GM18951 (cell line): ENCODE measurements at regions not wholly inside any gene's neighbourhood (a gene's known extent, or its start where the extent isn't known, plus 50 kb on each side); places are given as distances from the start of the nearest gene placed in this dataset.

Source experiments
- POLR2A ChIP-seq: IDR thresholded peaks from 4 replicates; pipeline ENCODE4 v1.6.1; 2011; ENCODE audit warnings: mild to moderate bottlenecking; ENCODE audit not compliant: insufficient read length, insufficient read depth; ENCODE audit errors: extremely low read depth
- in situ Hi-C: fragments of 300-500 bp; cut with MboI; formaldehyde crosslinking; loops from one replicate; pipeline ENCODE4 v1.12.0; 2022; ENCODE audit warnings: low sequenced_read_pairs, mixed read lengths, inconsistent platforms; ENCODE audit not compliant: unreplicated experiment

DNA sequence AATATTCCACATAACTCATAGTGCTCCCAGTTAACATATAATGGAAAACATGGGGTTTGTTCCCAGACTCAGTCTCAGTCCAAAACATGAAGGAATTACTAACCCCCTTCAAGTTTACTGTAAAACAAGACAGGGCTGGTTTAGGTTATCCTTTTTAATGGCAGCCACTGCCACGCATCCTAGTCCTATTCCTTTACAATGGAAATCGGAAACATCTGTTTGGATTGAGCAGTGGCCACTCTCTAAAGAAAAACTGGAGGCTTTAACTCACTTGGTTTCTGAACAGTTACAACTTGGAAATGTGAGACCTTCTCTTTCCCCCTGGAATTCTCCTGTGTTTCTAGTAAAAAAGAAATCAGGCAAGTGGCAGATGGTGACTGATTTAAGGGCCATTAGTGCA, 609.9 kb upstream of the ACO1 start:
- TF ChIP-seq POLR2A, result no peak
- in situ Hi-C loops, result no loop called here

DNA sequence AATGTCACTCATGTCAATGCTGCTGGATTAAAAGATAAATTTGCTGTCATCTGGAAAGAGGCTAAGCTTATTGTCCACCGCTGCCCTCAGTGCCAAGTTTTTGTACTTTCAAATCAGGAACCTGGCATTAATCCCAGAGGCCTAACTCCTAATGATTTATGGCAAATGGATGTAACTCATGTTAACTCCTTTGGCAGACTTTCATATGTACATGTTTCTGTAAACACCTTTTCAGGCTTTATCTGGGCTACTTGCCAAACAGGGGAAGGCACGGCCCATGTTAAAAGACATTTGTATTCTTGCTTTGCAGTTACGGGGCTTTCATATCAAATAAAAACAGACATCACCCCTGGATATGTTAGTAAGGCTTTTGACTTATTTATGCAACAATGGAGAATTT, 608.0 kb upstream of the ACO1 start:
- in situ Hi-C loops, result no loop called here
- TF ChIP-seq POLR2A, result no peak

DNA sequence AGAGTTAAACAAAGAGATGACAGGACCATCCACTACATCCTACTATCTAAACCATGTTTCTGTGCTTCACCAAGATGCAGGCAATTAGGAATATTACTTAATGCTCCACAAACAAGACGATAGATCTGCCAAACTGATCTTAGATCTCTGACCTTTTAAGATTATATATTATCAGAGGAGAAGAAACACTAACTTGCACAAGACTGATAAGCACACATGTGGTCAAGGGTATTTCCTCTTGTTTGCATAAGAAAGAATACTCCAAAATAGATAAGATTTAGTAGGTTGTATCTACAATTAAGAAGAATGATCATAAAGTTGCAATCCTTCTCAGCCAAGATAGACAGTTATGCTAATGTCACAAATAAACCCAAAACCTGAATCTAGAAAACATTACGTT, 601.0 kb upstream of the ACO1 start:
- in situ Hi-C loops, result no loop called here
- TF ChIP-seq POLR2A, result no peak

DNA sequence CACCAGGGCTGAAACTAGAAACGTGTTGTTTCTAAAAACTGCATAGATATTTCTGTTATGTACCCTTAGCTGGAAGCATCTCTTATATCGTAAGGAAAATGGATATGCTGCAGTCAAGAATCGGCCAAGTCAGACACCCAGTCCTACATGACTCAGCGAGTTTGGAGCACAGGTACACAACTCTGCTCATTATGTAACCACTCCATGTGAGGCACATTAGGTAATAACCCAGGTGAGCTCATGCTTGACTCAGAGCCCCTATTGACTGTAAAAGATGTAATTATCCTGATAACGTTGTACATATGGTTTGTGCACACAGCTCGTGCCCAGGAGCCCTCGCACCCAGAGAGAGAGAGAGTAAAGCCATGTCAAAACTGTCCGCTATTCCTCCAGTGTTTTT, 593.7 kb upstream of the ACO1 start:
- no peak for TF ChIP-seq POLR2A
- in situ Hi-C loops, result no loop called here

DNA sequence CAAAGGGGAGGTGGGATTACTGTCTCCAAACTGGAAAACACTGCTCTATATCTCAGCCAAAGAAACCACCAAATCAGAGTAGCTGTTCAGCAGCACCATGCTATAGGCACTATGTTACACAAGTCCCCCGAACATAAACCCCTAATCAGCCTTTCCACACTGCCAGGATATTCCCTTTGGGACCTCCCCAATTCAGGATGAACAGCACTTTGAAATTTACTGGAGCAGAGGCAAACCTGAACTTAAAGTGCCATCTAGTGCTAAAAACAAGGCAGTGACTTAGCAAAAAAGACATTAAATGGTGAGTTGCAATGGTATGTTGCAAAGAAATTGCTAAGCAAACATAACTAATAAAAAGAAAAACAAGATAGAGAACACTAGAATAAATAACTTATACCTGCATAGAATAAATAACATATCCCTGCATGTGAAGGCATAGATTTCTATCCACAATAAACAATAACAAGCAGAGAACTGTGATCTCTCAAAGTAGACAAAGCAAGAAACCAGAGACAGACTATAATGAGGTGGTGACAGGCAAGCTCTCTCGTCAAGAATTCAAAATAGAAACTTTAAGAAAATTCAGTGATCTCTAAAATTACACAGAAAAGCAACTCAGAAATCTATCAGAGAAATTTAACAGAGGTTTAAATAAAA, 584.4 kb upstream of the ACO1 start:
- in situ Hi-C loops, result no loop called here
- TF ChIP-seq POLR2A, result no peak

DNA sequence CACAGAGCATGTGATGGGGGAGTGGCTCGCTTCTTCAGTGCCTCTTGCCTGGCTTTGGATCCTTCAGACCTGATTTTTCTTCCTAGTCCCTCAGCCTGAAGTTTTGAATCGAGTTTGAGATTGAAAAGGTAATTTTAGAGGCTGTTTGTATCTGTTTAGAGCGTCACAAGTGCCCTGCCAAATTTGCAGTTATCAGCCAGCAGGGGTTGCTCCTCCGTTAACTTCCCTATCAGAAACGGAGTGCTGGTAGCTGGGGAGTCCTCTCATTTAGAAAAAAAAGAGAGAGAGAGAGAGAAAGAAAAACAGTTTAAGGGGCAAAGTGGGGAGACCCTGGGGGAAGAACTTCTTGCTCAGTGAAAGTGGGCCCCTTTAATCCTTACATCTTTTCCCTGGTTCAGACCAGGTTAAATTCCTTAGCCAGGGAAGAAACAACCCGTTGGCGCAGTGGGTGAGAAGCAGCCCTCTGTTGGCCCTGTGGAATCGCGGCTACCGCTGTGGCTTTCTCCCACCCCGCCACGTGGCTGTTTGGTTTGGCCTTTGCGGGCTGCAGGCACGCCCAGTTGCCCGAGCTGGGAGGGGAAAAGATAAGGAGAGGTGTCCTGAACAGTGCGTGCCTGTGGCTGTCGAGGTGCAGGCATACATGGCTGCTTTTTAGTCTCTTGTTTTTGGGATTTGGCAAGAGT, 576.7 kb upstream of the ACO1 start:
- in situ Hi-C loops, result no loop called here
- no peak for TF ChIP-seq POLR2A

DNA sequence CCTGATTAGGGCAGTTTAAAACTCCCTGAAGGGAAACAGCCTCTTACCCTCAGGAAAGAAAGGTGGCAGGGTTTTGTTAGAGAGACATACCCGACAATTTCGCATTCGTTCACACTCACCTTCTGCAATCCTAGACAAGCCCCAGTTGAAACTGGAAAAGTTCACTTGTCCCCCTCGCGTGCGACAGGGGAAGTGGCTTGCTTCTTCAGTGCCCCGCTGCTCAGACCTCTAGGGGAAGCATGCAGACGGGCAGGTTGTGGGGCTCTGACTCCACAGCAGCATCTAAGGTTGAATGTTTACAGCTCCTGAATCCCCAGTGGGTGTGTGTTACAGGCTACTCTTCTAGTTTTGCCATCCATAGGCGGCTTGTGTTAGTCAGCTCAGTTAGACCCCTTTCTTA, 575.7 kb upstream of the ACO1 start:
- TF ChIP-seq POLR2A, result no peak
- in situ Hi-C loops, result no loop called here

DNA sequence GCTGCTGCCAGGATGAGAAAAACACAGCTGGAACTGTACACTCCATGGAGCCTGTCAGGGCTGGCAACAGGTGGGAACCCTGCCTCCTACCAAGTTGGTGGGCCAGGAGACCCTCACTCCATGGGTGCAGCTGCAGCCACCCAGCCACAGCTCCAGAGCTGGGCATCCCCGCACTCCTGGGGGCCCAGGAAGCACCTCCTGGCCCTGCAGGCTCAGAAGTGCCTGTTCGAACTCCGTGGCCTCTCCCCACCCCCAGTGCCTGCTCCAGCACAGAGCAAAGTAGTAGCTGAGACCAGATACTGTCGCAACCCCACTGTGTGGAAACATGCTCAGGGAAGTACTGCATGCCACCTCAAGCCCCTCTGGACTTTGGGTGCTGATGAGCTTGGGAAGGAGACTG, 564.0 kb upstream of the ACO1 start:
- in situ Hi-C loops, result no loop called here
- no peak for TF ChIP-seq POLR2A

DNA sequence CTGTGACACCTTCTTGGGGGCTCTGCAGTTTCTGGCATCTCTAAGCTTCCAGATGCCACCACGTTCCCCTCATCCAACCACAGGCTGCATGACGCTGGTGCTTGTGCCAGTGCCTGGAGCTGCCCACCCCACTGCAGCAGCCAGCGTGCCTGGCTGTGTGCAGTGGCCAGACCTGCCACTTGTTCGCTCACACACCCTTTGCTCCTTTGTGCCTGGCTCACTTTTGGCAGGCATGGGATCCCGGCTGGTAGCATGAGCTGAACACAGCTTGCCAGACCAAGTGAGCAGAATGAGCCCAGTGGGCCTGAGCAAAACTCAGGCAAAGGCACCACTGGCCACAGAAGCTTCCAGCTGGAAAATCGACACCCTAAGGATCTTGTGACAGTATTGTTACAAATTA, 562.9 kb upstream of the ACO1 start:
- TF ChIP-seq POLR2A, result no peak
- in situ Hi-C loops, result no loop called here

DNA sequence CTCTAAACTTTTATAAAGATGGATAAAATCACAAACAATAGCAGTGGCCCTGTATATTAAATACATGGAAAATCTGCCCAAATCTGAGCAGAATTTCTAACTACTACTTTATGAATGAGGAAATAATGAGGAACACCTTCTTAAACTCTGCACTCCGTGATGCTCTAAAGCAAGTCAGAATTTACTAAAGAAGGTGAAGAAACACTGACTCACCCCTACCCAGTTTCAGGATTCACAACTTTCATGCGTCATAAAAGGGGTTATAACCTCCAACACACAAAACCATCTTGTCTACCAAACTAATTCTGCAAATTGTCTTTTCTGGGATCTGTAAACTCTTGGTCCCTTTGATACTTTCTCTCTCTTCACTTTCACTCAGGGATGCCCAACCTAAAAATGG, 561.1 kb upstream of the ACO1 start:
- in situ Hi-C loops, result no loop called here
- TF ChIP-seq POLR2A, result no peak

DNA sequence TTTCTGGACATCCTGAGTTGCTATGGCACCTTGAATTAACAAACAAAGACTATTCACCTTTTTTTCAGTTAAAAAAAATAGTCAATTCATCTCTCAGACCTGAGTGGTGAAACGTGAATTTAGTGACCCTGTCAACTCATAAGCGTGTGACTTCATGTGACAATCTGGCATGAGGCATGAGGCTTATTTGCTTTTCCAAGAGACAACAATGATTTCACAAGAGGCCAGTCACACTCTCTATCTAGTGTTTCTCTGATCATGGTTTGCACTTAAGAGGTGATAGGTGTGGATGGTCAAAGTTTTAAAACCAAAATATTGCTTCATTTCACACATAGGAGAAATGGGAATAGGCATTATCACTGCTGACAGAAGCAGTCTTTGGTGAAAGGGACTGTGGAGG, 559.6 kb upstream of the ACO1 start:
- in situ Hi-C loops, result no loop called here
- no peak for TF ChIP-seq POLR2A

DNA sequence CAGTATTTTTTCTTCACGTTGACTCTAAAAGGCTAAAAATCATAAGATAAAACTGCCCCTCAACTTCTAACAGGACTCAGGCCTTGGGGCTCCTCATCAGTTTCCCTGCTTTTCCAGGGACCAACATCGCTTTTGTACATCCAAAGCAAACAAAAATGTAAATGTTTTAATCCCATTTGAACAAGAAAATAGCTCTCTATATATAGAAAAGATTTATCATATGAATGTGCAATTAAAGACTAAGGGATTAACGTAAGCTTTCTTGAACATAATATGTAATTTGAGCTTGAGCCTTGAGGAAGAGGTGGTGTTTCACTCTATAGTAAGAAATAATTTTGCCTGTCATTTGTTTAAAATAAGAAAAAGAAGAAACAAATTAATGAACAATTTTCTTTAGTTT, 547.2 kb upstream of the ACO1 start:
- TF ChIP-seq POLR2A, result no peak
- in situ Hi-C loops, result no loop called here

DNA sequence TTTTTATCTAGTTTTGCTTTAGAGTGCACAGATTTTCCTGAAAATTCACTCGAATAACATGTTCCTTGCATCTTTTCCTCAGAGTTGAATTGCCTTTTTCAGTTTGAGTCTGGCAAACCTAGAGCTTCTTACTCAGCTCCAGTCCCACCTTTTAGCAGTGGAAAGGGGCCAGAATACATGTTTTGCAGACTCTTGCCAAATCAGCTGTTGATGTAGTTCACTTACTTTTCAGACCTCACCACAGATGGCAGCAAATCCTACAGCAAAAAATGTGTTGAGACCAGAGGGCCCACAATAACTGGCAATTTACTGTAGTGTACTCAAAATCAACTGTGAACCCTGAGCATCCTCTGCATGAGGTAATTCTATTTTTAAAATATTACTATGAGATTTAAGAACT, 545.2 kb upstream of the ACO1 start:
- TF ChIP-seq POLR2A, result no peak
- in situ Hi-C loops, result no loop called here

DNA sequence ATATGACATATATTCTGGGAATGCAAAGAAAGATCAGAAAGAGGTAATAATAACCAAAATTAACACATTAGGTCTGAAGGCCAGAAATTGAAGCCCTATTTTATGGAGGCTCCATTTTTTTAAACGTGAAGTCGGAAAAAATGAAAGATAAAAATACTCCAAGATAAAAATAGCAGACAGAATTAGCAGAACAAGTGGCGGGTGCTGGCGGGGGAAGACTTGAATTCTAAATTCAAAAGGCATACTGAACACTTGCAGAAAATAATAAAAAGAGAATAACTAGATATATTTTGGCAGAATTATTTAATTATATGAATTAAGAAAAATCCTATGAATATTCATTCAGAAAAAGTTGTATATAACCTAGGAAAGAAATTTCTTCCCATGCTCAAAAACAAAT, 543.7 kb upstream of the ACO1 start:
- no peak for TF ChIP-seq POLR2A
- in situ Hi-C loops, result no loop called here

DNA sequence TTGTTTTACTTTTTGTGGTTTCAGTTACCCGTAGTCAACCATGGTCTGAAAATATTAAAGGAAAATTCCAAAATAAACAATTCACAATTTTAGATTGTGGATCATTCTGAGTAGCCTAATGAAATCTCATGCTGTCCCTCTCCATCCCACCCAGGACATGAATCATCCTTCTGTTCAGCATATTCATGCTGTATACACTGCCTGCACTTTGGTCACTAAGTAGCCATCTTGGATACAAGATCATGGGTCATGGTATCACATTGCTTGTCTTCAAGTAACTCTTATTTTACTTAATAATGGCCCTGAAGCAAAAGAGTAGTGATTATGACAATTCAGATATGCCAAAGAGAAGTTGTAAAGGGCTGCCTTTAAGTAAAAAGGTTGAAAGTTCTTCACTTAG, 536.5 kb upstream of the ACO1 start:
- in situ Hi-C loops, result no loop called here
- TF ChIP-seq POLR2A, result no peak
